ENCODE measurements at regions not wholly inside any gene's neighbourhood (a gene's known extent, or its start where the extent isn't known, plus 50 kb on each side); places are given as distances from the start of the nearest gene placed in this dataset.

DNA sequence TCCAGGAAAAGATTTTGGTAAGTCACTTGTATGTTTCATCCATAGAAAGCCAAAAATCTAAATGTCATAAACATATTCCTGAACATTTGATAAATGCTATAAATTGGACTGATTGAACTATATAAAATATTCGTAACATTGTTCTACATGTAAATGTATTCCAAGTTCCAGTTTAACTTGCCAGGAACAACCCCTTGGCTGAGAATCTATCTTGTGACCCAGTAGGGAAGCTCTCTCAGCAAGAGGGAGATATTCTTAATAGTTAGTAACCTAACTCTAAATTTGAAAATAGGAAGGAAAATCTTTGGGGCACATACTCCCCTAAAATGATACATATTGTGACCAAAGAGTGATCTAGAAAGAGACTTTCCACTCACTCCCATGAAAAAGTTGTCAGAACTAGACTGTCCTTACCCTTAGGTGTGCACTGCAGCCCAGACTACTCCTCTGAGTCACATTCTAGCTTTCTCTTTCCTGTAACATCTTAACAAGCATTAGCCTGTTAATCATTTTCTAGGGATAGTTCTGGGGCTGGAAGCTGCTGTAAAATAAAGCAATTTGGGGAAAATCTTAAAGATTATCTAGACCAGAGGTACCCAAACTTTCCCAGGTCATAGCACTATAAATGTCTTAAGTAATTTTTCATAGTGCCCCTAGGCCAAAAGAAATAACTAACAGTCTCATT, 73.7 kb upstream of the SKAP2 start:
- no peak overlapping the region for H3K4me3 ChIP-seq (ENCODE audit: low read depth, low read length)
- ChIA-PET CTCF (no interaction called here), POLR2A (no interaction called here)
- no peaks in the 10 kb centered on the region for H3K9me3 ChIP-seq (ENCODE audit: control insufficient read depth, insufficient read depth, low read depth, low read length)
- TF ChIP-seq ZNF335 (tag by site-specific recombination; conservative IDR thresholded peaks at IDR 0.05) (no peak), ZNF596 (tag by site-specific recombination; IDR thresholded peaks at IDR 0.05) (no peak), ZNF561 (tag by site-specific recombination; IDR thresholded peaks at IDR 0.05; ENCODE audit: borderline replicate concordance) (no peak), ZNF530 (tag by site-specific recombination; IDR thresholded peaks at IDR 0.05; ENCODE audit: low read depth) (no peak), ZNF548 (tag by site-specific recombination; IDR thresholded peaks at IDR 0.05) (no peak), ZNF184 (tag by site-specific recombination; IDR thresholded peaks at IDR 0.05) (no peak), ZNF626 (tag by site-specific recombination; IDR thresholded peaks at IDR 0.05) (no peak), TRIM28 (IDR thresholded peaks at IDR 0.05; ENCODE audit: borderline replicate concordance, low read length) (no peak), SP2 (tag by site-specific recombination; IDR thresholded peaks at IDR 0.05) (no peak), ZNF677 (tag by site-specific recombination; IDR thresholded peaks at IDR 0.05) (no peak), ZNF560 (tag by site-specific recombination; IDR thresholded peaks at IDR 0.05; ENCODE audit: borderline replicate concordance) (no peak), ZNF621 (tag by site-specific recombination; IDR thresholded peaks at IDR 0.05) (no peak), ZNF473 (tag by site-specific recombination; IDR thresholded peaks at IDR 0.05) (no peak)
- TF ChIP-seq, protein P1, sequence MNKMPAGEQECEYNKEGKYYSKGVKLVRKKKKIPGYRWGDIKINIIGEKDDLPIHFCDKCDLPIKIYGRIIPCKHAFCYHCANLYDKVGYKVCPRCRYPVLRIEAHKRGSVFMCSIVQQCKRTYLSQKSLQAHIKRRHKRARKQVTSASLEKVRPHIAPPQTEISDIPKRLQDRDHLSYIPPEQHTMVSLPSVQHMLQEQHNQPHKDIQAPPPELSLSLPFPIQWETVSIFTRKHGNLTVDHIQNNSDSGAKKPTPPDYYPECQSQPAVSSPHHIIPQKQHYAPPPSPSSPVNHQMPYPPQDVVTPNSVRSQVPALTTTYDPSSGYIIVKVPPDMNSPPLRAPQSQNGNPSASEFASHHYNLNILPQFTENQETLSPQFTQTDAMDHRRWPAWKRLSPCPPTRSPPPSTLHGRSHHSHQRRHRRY (tag by site-specific recombination; IDR thresholded peaks at IDR 0.05): no peak
- TF ChIP-seq, protein P2, sequence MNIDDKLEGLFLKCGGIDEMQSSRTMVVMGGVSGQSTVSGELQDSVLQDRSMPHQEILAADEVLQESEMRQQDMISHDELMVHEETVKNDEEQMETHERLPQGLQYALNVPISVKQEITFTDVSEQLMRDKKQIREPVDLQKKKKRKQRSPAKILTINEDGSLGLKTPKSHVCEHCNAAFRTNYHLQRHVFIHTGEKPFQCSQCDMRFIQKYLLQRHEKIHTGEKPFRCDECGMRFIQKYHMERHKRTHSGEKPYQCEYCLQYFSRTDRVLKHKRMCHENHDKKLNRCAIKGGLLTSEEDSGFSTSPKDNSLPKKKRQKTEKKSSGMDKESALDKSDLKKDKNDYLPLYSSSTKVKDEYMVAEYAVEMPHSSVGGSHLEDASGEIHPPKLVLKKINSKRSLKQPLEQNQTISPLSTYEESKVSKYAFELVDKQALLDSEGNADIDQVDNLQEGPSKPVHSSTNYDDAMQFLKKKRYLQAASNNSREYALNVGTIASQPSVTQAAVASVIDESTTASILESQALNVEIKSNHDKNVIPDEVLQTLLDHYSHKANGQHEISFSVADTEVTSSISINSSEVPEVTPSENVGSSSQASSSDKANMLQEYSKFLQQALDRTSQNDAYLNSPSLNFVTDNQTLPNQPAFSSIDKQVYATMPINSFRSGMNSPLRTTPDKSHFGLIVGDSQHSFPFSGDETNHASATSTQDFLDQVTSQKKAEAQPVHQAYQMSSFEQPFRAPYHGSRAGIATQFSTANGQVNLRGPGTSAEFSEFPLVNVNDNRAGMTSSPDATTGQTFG (tag by site-specific recombination; IDR thresholded peaks at IDR 0.05; ENCODE audit: borderline replicate concordance): no peak
- TF ChIP-seq, protein P3, sequence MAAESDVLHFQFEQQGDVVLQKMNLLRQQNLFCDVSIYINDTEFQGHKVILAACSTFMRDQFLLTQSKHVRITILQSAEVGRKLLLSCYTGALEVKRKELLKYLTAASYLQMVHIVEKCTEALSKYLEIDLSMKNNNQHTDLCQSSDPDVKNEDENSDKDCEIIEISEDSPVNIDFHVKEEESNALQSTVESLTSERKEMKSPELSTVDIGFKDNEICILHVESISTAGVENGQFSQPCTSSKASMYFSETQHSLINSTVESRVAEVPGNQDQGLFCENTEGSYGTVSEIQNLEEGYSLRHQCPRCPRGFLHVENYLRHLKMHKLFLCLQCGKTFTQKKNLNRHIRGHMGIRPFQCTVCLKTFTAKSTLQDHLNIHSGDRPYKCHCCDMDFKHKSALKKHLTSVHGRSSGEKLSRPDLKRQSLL (tag by site-specific recombination; IDR thresholded peaks at IDR 0.05): no peak
- TF ChIP-seq, protein P4, sequence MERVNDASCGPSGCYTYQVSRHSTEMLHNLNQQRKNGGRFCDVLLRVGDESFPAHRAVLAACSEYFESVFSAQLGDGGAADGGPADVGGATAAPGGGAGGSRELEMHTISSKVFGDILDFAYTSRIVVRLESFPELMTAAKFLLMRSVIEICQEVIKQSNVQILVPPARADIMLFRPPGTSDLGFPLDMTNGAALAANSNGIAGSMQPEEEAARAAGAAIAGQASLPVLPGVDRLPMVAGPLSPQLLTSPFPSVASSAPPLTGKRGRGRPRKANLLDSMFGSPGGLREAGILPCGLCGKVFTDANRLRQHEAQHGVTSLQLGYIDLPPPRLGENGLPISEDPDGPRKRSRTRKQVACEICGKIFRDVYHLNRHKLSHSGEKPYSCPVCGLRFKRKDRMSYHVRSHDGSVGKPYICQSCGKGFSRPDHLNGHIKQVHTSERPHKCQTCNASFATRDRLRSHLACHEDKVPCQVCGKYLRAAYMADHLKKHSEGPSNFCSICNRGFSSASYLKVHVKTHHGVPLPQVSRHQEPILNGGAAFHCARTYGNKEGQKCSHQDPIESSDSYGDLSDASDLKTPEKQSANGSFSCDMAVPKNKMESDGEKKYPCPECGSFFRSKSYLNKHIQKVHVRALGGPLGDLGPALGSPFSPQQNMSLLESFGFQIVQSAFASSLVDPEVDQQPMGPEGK (tag by site-specific recombination; IDR thresholded peaks at IDR 0.05): no peak
- H3K27ac ChIP-seq (ENCODE audit: extremely low read depth, low read depth, low read length): no peak overlapping the region
- 0 out of 2 replicates have a peak, but pooled peaks cover 2% of the 10 kb centered on the region for H3K4me1 ChIP-seq (ENCODE audit: control insufficient read depth, insufficient read depth, low read length)
- no peaks in the 10 kb centered on the region for H3K36me3 ChIP-seq (ENCODE audit: control insufficient read depth in 2 of 2, insufficient read depth in 1 of 2, low read length in 2 of 2)

DNA sequence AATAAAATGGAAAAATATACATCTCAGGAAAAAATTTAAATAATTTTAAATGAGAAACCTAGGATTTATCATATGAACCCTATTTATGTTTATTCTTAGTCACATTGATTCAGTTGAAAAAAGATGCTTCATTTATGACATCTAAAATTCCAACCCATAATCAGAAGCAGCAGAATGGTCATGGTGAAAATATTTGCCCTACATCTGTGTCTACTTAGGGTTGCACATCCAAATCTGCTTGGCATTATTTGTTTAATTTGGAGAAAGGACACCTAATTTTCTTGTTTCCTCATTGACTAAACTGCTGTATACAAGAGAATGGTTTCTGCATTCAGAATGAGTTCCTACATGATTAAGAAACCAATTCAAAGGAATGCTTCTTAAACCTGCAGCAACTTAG, 72.9 kb upstream of the SKAP2 start:
- Histone ChIP-seq H3K4me3 (ENCODE audit: low read depth, low read length) (no peak overlapping the region), H3K27ac (ENCODE audit: extremely low read depth, low read depth, low read length) (no peak overlapping the region), H3K4me1 (ENCODE audit: control insufficient read depth, insufficient read depth, low read length) (0 out of 2 replicates have a peak, but pooled peaks cover 2% of the 10 kb centered on the region), H3K9me3 (ENCODE audit: control insufficient read depth, insufficient read depth, low read depth, low read length) (no peaks in the 10 kb centered on the region), H3K36me3 (ENCODE audit: control insufficient read depth in 2 of 2, insufficient read depth in 1 of 2, low read length in 2 of 2) (no peaks in the 10 kb centered on the region)
- TF ChIP-seq KLF8 (tag by site-specific recombination; IDR thresholded peaks at IDR 0.05) (no peak), ZFP41 (tag by site-specific recombination; IDR thresholded peaks at IDR 0.05; ENCODE audit: borderline replicate concordance) (no peak), ZNF366 (tag by site-specific recombination; conservative IDR thresholded peaks at IDR 0.05) (no peak), ZNF416 (tag by site-specific recombination; IDR thresholded peaks at IDR 0.05) (no peak), ZNF23 (tag by site-specific recombination; IDR thresholded peaks at IDR 0.05; ENCODE audit: borderline replicate concordance) (no peak), ZNF239 (tag by site-specific recombination; IDR thresholded peaks at IDR 0.05) (no peak)
- TF ChIP-seq, protein P5, sequence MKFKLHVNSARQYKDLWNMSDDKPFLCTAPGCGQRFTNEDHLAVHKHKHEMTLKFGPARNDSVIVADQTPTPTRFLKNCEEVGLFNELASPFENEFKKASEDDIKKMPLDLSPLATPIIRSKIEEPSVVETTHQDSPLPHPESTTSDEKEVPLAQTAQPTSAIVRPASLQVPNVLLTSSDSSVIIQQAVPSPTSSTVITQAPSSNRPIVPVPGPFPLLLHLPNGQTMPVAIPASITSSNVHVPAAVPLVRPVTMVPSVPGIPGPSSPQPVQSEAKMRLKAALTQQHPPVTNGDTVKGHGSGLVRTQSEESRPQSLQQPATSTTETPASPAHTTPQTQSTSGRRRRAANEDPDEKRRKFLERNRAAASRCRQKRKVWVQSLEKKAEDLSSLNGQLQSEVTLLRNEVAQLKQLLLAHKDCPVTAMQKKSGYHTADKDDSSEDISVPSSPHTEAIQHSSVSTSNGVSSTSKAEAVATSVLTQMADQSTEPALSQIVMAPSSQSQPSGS (tag by site-specific recombination; IDR thresholded peaks at IDR 0.05; ENCODE audit: low read depth): no peak
- TF ChIP-seq, protein P6, sequence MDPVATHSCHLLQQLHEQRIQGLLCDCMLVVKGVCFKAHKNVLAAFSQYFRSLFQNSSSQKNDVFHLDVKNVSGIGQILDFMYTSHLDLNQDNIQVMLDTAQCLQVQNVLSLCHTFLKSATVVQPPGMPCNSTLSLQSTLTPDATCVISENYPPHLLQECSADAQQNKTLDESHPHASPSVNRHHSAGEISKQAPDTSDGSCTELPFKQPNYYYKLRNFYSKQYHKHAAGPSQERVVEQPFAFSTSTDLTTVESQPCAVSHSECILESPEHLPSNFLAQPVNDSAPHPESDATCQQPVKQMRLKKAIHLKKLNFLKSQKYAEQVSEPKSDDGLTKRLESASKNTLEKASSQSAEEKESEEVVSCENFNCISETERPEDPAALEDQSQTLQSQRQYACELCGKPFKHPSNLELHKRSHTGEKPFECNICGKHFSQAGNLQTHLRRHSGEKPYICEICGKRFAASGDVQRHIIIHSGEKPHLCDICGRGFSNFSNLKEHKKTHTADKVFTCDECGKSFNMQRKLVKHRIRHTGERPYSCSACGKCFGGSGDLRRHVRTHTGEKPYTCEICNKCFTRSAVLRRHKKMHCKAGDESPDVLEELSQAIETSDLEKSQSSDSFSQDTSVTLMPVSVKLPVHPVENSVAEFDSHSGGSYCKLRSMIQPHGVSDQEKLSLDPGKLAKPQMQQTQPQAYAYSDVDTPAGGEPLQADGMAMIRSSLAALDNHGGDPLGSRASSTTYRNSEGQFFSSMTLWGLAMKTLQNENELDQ (tag by site-specific recombination; IDR thresholded peaks at IDR 0.05; ENCODE audit: low read depth): no peak
- POLR2A ChIA-PET: no interaction called here
- CTCF ChIA-PET: no interaction called here

Data from HEK293 (cell line).